Stimulated activated CD8-positive, alpha-beta memory T cell treated with anti-CD3 and anti-CD28 coated beads, Interleukin-2, amount 100 ng/mL, for 1 hour (primary cell): ENCODE measurements at regions not wholly inside any gene's neighbourhood (a gene's known extent, or its start where the extent isn't known, plus 50 kb on each side); places are given as distances from the start of the nearest gene placed in this dataset.

ENCODE experiments used
- DNase-seq, 2 donors: peaks; one replicate each; pipeline ENCODE4 v3.0.0-alpha.2; 2020; ENCODE audit warnings: low read depth in 2 of 2

- no peak for DNase-seq
Observed at GRCh38 chr2:21627938-21628337, 504.2 kb downstream of the TDRD15 start.

GRCh38 chr2:21633015-21633414, 509.2 kb downstream of the TDRD15 start:
- no peak for DNase-seq

- no peak for DNase-seq
Observed at GRCh38 chr2:21633466-21633865, 509.7 kb downstream of the TDRD15 start.

GRCh38 chr2:21633911-21634310, 510.1 kb downstream of the TDRD15 start:
- DNase-seq, result no peak

- DNase-seq, result no peak
Observed at GRCh38 chr2:21640046-21640445, 516.3 kb downstream of the TDRD15 start.

- no peak for DNase-seq
Observed at GRCh38 chr2:21642647-21643046, 518.9 kb downstream of the TDRD15 start.

- no peak for DNase-seq
Observed at GRCh38 chr2:21643180-21643579, 519.4 kb downstream of the TDRD15 start.

- no peak for DNase-seq
Observed at GRCh38 chr2:21644266-21644665, 520.5 kb downstream of the TDRD15 start.

GRCh38 chr2:21646345-21646744, 522.6 kb downstream of the TDRD15 start:
- DNase-seq, result no peak

- no peak for DNase-seq
Observed at GRCh38 chr2:21650569-21650968, 526.8 kb downstream of the TDRD15 start.

- DNase-seq, result no peak
Observed at GRCh38 chr2:21655136-21655535, 531.4 kb downstream of the TDRD15 start.

- no peak for DNase-seq
Observed at GRCh38 chr2:21656330-21657075, 532.7 kb downstream of the TDRD15 start.

GRCh38 chr2:21657445-21657844, 533.7 kb downstream of the TDRD15 start:
- DNase-seq, result no peak

GRCh38 chr2:21658269-21658668, 534.5 kb downstream of the TDRD15 start:
- no peak for DNase-seq

GRCh38 chr2:21658907-21659477, 535.2 kb downstream of the TDRD15 start:
- DNase-seq, result no peak

GRCh38 chr2:21664083-21664482, 540.3 kb downstream of the TDRD15 start:
- no peak for DNase-seq

- DNase-seq, result no peak
Observed at GRCh38 chr2:21667638-21668037, 543.9 kb downstream of the TDRD15 start.

GRCh38 chr2:21668078-21668710, 544.4 kb downstream of the TDRD15 start:
- no peak for DNase-seq

- DNase-seq, result no peak
Observed at GRCh38 chr2:21676041-21676440, 552.3 kb downstream of the TDRD15 start.

GRCh38 chr2:21676676-21677075, 552.9 kb downstream of the TDRD15 start:
- DNase-seq, result no peak

- no peak for DNase-seq
Observed at GRCh38 chr2:21683838-21684237, 560.1 kb downstream of the TDRD15 start.

GRCh38 chr2:21687589-21687988, 563.8 kb downstream of the TDRD15 start:
- no peak for DNase-seq

- no peak for DNase-seq
Observed at GRCh38 chr2:21690005-21690404, 566.2 kb downstream of the TDRD15 start.
